Activated T-cell treated with anti-CD3 and anti-CD28 coated beads for 48 hours (primary cell): ENCODE measurements at regions not wholly inside any gene's neighbourhood (a gene's known extent, or its start where the extent isn't known, plus 50 kb on each side); places are given as distances from the start of the nearest gene placed in this dataset.

Experiments
- DNase-seq: peaks from one replicate; pipeline ENCODE4 v3.0.0-alpha.2; 2020; ENCODE audit warnings: low read depth

DNA sequence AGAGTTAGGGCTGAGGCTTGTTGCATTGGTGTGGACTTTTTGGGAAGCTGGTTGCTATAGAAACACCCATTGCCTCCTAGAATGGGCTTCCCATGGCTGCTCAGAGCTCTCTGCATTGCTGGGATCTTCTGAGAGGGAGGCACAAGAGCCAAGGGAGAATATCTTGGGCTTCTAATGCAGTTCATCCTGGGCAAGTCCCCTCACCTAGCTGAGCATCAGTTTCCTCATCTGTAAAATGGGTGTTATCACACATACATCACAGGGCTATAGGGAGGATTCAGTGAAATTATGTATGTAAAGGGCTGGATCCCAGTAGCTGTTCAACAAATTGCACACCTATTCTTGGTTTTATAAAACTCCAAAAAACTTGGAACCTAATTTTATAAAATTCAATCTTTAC, 106.1 kb upstream of the ALDH1B1 start:
- no peak for DNase-seq

DNA sequence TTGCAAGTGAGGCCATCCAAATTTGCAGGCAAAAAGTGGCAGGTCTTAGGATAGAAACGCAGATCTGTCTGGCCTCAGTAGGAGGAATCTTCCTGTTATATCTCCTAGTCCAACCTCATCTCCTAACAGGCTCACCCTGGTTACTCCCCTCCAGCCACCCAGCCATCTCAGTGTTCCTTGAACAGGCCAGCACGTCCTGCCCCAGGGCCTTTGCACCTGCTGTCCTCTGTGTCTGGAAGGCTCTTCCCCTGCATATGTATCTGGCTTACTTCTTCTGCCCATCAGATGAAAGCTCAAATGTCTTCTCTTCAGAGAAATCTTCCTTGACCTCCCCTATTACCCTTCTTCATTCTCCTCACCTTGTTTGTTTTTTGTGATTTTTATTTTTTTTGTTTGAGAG, 107.3 kb upstream of the ALDH1B1 start:
- DNase-seq = no peak

DNA sequence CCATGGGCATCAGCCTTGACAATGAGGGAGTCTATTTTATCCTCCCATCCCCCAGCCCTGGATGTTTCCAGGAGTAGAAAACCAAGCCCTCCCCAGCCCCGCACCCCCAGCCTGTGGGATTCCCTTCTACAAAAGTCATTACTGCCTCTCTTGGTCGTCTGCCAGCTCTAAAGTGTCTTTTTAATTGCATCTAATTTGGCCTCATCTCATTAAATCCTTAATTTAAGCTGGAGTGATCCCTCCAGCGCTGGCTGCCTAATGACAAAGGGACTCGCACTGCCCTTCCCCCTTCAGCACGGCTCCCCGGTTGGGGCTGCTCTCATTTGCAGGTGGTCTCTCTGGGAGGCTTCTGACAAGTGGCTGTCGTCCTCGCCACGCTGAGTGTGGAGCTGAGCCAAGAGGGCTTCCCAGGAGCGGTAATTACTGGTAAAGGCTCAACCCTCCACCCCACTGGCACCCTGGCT, 107.9 kb upstream of the ALDH1B1 start:
- no peak for DNase-seq

GRCh38 chr9:38284039-38284575, 108.4 kb upstream of the ALDH1B1 start:
- DNase-seq = no peak

DNA sequence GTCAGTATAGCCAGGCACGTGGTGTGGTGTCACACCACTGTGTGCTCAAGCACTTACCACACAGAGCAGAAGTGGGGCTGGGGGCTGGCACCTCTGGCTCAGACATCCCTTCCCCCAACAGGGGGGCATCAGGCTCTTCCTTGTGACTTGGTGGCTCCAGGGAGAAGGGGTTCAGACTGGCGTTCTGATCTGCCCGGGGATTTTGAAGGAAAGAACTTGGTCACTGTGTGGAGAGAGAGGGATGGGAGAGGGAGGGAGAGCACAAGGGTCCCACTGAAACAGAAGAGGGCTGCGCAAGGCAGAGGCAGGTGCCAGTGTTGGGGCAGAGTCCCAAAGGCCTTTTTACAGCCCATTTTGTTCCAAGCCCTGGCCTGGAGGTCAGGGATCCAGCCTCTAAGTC, 109.7 kb upstream of the ALDH1B1 start:
- DNase-seq = no peak

- DNase-seq = no peak
These were observed 110.6 kb upstream of the ALDH1B1 start for GRCh38 chr9:38281917-38282316.

GRCh38 chr9:38281196-38281595, 111.3 kb upstream of the ALDH1B1 start:
- DNase-seq = no peak

- no peak for DNase-seq
These were observed 112.2 kb upstream of the ALDH1B1 start for GRCh38 chr9:38280251-38280800.

GRCh38 chr9:38278931-38279679, 113.4 kb upstream of the ALDH1B1 start:
- DNase-seq = no peak

- no peak for DNase-seq
These were observed 114.0 kb upstream of the ALDH1B1 start for GRCh38 chr9:38278457-38278856.

DNA sequence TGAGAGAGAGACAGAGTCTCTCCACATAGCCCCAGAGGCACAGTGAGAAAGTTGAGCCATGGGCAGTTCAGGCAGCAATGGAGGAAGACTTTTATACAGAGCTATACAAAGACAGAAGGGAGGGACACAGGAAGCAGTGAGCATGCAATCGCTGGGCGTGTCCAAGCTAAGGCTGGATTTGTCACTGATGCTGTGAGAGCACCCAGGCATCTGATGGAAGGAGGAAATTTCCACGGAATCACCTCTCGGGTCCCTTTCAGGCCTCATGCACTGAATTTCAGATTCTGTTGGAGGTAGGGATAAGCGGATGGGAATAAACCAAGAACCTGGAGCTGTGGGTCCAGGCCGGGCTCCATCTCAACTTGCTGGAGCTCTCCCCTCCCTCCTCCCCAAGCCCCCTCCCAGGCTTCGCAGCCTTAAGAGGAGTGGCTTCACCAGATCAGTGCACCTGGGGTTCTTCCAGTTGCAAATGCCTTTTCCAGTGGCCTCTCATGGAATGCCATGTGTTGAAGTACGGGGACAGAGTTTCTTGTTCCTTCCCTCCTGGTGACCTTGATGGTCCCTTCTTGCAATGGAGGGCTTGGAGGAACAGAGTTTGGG, 114.8 kb upstream of the ALDH1B1 start:
- DNase-seq = no peak

GRCh38 chr9:38276771-38277439, 115.6 kb upstream of the ALDH1B1 start:
- DNase-seq = no peak

DNA sequence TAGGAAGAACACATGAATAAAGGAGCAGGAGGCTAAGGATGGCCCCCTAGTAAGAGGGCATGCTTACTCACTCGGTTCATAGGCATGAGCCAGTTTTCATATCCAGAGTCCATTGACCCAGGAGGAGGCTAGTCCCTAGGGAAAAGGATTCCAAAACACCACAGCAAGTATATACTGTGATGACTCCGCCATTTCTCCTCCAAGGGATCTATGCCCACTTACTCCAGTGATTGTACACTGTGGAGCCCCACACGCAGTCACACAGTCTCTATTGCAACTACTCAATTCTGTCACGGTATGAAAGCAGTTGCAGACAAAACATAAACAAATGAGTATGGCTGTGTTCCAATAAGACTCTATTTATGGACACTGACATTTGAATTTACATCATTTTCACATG, 117.7 kb upstream of the ALDH1B1 start:
- DNase-seq = no peak

DNA sequence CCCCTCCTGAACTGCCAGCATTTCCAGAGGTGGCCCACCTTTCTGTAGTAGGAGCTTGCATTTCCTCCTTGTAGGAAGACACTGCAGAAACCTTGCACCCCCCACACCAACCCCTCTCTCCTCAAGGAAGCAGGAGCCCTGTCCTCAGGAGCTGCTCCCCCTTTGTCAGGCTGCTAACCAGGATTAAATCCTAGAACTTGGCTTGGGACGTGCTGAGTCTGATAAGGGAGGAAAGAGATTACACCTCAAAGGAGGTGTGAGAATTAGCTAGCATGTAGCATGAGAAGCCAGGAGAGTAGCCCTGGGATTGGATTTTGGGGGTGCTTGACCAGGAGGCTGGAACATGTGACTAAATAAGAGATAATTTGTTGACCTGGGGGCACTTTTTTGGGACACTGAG, 119.8 kb upstream of the ALDH1B1 start:
- no peak for DNase-seq

DNA sequence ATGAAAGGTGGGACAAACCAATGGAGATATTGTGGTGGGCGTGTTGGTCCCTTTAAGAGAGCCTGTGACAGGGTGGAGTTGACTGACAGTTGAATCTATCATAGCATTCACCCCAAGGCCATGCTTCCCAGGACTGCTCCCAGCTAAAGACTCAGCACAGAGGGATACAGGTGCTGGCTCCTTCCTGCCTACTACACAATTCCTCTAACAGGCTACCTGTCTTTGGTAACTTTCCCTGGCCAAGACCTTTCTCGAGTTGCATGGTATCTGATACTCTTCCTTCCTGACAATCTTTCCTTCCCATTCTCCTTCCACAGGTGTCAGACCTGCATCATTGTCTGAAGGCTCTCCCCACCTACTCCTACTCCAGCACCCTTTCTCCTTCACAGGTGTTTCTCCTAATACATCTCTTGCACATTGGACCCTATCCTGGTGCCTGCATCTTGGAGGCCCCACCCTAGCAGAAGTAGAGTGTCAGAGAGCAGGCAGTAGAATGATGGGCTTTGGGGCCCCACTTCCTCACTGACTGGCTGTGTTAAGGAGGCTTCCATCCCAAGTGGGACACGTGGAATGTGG, 120.7 kb upstream of the ALDH1B1 start:
- no peak for DNase-seq

DNA sequence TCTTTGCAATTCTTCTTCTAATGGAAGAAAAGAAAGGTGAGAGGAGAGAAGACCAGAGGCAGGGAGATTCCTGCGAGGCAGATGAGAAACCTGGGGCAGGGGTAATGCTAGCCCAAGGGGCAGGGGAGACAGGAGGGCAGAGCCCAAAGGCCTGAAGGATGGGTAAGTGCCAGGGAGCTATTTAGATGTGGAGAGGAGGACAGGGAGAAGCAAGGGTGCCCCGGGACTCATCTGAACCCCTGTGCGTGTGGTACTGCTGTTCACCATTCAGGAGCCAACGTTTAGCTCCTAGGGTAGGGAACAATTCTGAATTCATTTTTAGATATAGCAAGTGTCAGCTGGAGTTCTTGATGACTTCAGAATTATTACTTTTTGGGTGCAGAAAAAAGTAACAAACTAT, 122.7 kb upstream of the ALDH1B1 start:
- DNase-seq = no peak

GRCh38 chr9:38263532-38263931, 129.0 kb upstream of the ALDH1B1 start:
- no peak for DNase-seq

GRCh38 chr9:38259519-38260218, 132.8 kb upstream of the ALDH1B1 start:
- no peak for DNase-seq

DNA sequence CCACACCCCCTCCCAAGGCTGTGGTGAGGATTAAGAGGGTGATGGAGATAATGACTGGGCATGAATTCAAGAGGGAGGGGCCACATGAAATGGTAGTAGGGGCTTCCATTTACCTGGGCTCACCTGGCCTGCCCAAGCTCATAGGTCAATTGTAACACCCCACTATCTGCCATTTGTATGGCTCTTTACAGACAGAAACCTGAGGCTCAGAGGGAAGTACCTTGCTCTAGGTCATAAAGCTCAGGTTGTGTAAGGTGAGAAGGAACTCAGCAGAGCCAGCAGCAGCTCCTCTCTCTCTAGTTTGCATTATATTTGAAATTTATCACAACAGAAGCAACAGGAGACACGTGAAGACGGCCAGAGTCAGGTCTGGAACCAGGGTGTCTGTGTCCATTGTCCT, 133.4 kb upstream of the ALDH1B1 start:
- DNase-seq = no peak

- DNase-seq = no peak
These were observed 134.8 kb upstream of the ALDH1B1 start for GRCh38 chr9:38257626-38258215.

DNA sequence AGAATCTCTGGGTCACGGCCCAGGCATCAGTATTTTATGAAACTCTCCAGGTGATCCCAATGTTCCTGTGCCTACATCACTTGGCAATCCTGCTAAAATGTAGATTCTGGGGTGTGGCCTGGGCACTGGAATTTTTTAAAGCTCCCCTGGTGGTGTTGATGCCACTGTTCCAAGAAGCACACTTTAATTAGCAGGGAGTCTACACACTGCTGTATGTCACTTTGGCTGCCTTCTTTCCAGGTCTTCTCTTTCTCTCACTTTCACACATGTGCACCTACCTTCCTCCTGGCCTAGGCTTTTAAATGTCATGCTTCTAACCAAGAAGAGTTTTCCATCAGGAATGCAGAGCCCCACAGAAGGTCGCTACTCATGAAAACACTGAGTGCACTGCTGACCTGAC, 136.0 kb upstream of the ALDH1B1 start:
- no peak for DNase-seq
